ENCODE measurements at regions not wholly inside any gene's neighbourhood (a gene's known extent, or its start where the extent isn't known, plus 50 kb on each side); places are given as distances from the start of the nearest gene placed in this dataset.

DNA sequence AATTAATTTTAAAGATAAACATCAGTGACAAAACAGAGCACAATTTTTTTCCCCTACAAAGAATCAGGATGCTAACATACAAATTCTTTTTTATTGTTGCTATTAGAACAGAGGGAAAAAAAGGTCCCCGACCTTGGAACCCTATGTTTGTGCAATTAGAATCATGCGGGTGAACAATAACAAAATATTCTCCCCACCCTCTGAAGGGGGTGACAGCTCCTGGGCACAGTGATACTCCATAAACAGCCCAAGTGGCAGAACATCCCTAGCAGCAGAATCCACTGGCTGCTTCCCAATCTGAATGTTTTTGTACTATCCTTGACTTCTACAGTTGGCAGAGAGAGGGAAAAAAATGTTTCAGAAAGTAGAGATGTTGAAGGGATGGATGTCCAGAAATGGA, 87.7 kb upstream of the TLL1 start:
- DNase-seq (no peak), ATAC-seq (no peak), FAIRE-seq (no peak)
- H3K4me3 ChIP-seq: no peak overlapping the region
- TF ChIP-seq, protein P1, sequence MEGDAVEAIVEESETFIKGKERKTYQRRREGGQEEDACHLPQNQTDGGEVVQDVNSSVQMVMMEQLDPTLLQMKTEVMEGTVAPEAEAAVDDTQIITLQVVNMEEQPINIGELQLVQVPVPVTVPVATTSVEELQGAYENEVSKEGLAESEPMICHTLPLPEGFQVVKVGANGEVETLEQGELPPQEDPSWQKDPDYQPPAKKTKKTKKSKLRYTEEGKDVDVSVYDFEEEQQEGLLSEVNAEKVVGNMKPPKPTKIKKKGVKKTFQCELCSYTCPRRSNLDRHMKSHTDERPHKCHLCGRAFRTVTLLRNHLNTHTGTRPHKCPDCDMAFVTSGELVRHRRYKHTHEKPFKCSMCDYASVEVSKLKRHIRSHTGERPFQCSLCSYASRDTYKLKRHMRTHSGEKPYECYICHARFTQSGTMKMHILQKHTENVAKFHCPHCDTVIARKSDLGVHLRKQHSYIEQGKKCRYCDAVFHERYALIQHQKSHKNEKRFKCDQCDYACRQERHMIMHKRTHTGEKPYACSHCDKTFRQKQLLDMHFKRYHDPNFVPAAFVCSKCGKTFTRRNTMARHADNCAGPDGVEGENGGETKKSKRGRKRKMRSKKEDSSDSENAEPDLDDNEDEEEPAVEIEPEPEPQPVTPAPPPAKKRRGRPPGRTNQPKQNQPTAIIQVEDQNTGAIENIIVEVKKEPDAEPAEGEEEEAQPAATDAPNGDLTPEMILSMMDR (IDR thresholded peaks at IDR 0.05): no peak
- 58% methylated on average over 2 of the region's 2 CpGs for WGBS, 2 donors
- H3K27me3 ChIP-seq: no peaks in the 10 kb centered on the region
- H3K36me3 ChIP-seq: no peaks in the 10 kb centered on the region
- H3K27ac ChIP-seq: no peak overlapping the region
- no peaks in the 10 kb centered on the region for H3K9me3 ChIP-seq
- intact Hi-C loops (cut with DNase I): no loop called here
- H3K4me1 ChIP-seq: peaks cover 0 to 4% (median 3%) of the 10 kb centered on the region in 3 donors

DNA sequence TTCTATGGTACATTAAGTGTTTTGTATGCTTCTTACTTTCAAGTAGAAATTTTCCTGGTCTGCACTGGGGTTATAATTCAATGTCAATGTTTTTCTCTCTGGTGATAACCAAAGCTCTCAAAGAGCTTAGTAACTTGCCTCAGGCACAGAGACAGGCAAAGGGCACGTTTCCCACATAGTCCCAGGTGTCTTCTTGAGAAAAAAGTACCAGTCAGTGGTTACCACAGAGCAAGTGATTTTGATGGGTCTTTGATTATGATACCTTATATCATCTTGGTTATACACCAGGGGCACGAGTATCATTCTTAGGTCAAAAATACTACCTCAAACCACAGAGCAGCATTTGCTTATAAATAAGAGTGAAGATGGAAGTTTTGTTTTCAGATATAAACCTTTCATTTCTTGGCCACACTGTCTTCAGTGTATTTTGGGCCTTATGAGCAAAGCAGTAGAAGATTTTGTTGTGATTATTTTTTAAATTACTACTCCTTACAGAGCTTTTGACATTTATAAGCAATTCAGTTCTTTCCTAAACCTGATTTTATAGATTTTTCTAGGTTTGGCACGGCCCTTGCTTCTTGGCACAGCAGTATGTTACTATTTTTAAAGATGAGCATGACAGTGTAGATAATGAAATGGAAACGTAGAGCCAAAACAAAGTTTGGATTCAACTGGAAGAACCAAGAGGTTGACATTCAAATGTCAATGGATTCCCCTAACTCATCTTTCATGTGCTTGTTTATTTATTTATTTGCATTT, 85.3 kb upstream of the TLL1 start:
- H3K27me3 ChIP-seq: no peaks in the 10 kb centered on the region
- H3K27ac ChIP-seq: no peak overlapping the region

DNA sequence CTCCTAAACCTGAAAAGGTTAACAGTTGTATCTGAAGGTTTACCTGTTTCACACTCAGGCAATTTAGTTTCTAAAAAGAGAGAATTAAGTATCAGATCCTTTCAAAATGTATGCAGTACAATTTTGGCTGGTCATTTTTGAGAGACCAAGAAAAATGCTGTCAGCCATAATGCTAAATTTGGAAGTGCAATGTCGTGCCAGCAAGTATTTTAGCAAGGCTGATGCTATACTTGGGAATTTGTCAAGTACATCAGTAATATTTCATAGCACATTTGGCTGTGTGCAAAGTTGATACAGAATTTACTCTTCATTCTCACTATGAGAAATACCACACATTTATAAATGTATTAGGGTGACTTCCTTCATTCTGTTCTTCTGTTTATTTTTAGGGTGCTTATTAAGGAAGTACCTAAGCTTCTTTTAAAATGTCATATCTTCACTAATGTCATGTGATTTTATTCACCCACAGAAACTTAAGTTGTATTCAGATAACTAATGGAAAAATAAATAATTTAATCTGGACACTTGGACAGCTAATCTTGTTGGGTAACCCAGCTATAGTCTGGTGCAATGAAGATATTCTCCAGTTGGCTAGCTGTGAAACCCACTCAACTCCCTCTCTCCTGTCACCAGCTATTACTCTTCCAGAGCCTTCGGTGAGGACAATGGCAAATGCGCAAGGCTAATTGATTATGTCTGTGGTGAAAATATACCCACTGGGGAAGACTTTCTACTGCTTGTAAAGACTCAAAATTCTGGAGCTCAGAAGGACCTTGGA, 84.2 kb upstream of the TLL1 start:
- TF ChIP-seq, protein P1 (IDR thresholded peaks at IDR 0.05): no peak
- DNase-seq (no peak), ATAC-seq (no peak), FAIRE-seq (no peak)
- Histone ChIP-seq H3K9me3 (no peaks in the 10 kb centered on the region), H3K27ac (no peak overlapping the region), H3K36me3 (no peaks in the 10 kb centered on the region), H3K27me3 (no peaks in the 10 kb centered on the region), H3K4me1 (peaks cover 0 to 4% (median 0%) of the 10 kb centered on the region in 3 donors), H3K4me3 (no peak overlapping the region)
- 69 to 71% methylated on average over 3 of the region's 3 CpGs for WGBS, 2 donors
- intact Hi-C loops (cut with DNase I): no loop called here

More for the DNA sequence above, 85.3 kb upstream of the TLL1 start:
- intact Hi-C loops (cut with DNase I): no loop called here
- Histone ChIP-seq H3K9me3 (no peaks in the 10 kb centered on the region), H3K4me3 (no peak overlapping the region), H3K4me1 (peaks cover 0 to 4% (median 0%) of the 10 kb centered on the region in 3 donors), H3K36me3 (no peaks in the 10 kb centered on the region)
- TF ChIP-seq, protein P1 (IDR thresholded peaks at IDR 0.05): no peak
- ATAC-seq (no peak), FAIRE-seq (no peak), DNase-seq (no peak)
- WGBS, 2 donors: 41 to 42% methylated on average over 4 of the region's 4 CpGs

DNA sequence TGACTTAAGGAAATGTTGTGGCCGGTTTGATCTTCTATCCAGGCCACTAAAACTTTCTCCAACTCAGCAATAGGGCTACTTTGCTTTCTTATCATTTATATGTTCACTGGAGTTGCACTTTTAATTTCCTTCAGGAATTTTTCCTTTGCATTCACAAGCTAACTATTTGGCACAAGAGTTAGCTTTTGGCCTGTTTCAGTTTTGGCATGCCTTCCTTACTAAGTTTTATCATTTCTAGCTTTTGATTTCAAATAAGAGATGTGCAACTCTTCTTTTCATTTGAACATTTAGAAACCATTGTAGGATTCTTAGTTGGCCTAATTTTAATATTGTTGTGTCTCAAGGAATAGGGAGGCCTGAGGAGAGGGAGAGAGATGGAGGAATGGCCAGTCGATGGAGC, 79.8 kb upstream of the TLL1 start:
- no peaks in the 10 kb centered on the region for H3K36me3 ChIP-seq
- H3K4me3 ChIP-seq: no peak overlapping the region
- intact Hi-C loops (cut with DNase I): no loop called here
- DNase-seq (no peak), ATAC-seq (no peak), FAIRE-seq (no peak)
- TF ChIP-seq, protein P1 (IDR thresholded peaks at IDR 0.05): no peak
- H3K27ac ChIP-seq: no peak overlapping the region
- peaks cover 0 to 6% (median 0%) of the 10 kb centered on the region in 3 donors for H3K4me1 ChIP-seq
- H3K27me3 ChIP-seq: no peaks in the 10 kb centered on the region
- 85 to 89% methylated on average over 2 of the region's 2 CpGs for WGBS, 2 donors
- H3K9me3 ChIP-seq: no peaks in the 10 kb centered on the region

DNA sequence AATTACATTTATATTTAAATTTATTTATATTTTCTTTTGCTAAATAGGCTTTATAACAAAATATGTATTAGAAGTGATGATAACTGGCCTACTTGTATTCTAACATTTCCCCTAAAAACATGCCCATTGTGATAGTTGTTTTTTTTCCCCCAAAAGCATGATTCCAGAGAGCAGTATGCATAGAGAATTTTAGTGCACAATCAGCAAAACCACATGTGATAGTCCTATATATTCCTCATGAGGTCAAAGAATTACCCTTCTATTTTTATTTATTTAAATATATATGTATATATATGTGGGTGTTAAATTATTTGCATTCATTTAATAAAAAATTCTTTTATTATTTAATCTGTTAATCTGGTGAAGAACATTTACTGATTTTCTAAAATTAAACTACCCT, 78.2 kb upstream of the TLL1 start:
- FAIRE-seq (no peak), ATAC-seq (no peak), DNase-seq (no peak)
- H3K27ac ChIP-seq: no peak overlapping the region
- no peaks in the 10 kb centered on the region for H3K27me3 ChIP-seq
- H3K4me1 ChIP-seq: peaks cover 0 to 6% (median 0%) of the 10 kb centered on the region in 3 donors
- intact Hi-C loops (cut with DNase I): no loop called here
- no peaks in the 10 kb centered on the region for H3K36me3 ChIP-seq
- no peaks in the 10 kb centered on the region for H3K9me3 ChIP-seq
- H3K4me3 ChIP-seq: no peak overlapping the region
- TF ChIP-seq, protein P1 (IDR thresholded peaks at IDR 0.05): no peak

Measured in pancreas (tissue), 10 donors.